ENCODE measurements at regions not wholly inside any gene's neighbourhood (a gene's known extent, or its start where the extent isn't known, plus 50 kb on each side); places are given as distances from the start of the nearest gene placed in this dataset.

GRCh38 chr10:62688971-62689700 lies 115.4 kb upstream of the ADO start:
- Histone ChIP-seq H2AFZ (ENCODE audit: control insufficient read depth, low read length) (no peak overlapping the region), H3K9me1 (ENCODE audit: control insufficient read depth, extremely low read depth, insufficient read depth, low read length) (no peaks in the 10 kb centered on the region), H3K27ac (ENCODE audit: control insufficient read depth, insufficient read depth, low read length) (no peak overlapping the region), H3K4me2 (ENCODE audit: control insufficient read depth, extremely low read depth, insufficient read depth, low read depth, low read length) (no peak overlapping the region), H3K4me1 (ENCODE audit: control insufficient read depth, extremely low read depth, insufficient read depth, low read length) (no peaks in the 10 kb centered on the region), H3K27me3 (ENCODE audit: control insufficient read depth, extremely low read depth, insufficient read depth, low read length) (no peaks in the 10 kb centered on the region), H3K9me3 (ENCODE audit: control insufficient read depth, low read depth, low read length) (no peaks in the 10 kb centered on the region), H3K4me3 (ENCODE audit: control insufficient read depth in 2 of 3, extremely low read depth in 1 of 3, insufficient read depth in 2 of 3, low read depth in 1 of 3, low read length in 3 of 3) (no peak overlapping the region), H3K36me3 (ENCODE audit: control insufficient read depth in 2 of 2, extremely low read depth in 1 of 2, insufficient read depth in 2 of 2, low read length in 2 of 2) (no peaks in the 10 kb centered on the region), H4K20me1 (ENCODE audit: control insufficient read depth, extremely low read depth, insufficient read depth, low read length) (no peaks in the 10 kb centered on the region), H3K9ac (ENCODE audit: control insufficient read depth, extremely low read depth, insufficient read depth, low read length) (no peak overlapping the region), H3K79me2 (ENCODE audit: control insufficient read depth, insufficient read depth, low read length) (no peaks in the 10 kb centered on the region)
- dilution Hi-C loops (cut with MboI; ENCODE audit: extremely low pct_ligation_motif_present, low sequenced_read_pairs), result no loop called here
- TF ChIP-seq EZH2 (IDR thresholded peaks at IDR 0.05; ENCODE audit: low read length), result no peak
- TF ChIP-seq, protein P1, sequence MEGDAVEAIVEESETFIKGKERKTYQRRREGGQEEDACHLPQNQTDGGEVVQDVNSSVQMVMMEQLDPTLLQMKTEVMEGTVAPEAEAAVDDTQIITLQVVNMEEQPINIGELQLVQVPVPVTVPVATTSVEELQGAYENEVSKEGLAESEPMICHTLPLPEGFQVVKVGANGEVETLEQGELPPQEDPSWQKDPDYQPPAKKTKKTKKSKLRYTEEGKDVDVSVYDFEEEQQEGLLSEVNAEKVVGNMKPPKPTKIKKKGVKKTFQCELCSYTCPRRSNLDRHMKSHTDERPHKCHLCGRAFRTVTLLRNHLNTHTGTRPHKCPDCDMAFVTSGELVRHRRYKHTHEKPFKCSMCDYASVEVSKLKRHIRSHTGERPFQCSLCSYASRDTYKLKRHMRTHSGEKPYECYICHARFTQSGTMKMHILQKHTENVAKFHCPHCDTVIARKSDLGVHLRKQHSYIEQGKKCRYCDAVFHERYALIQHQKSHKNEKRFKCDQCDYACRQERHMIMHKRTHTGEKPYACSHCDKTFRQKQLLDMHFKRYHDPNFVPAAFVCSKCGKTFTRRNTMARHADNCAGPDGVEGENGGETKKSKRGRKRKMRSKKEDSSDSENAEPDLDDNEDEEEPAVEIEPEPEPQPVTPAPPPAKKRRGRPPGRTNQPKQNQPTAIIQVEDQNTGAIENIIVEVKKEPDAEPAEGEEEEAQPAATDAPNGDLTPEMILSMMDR (optimal IDR thresholded peaks at IDR 0.05 in 1 of 3, IDR thresholded peaks at IDR 0.05 in 1 of 3, conservative IDR thresholded peaks at IDR 0.05 in 1 of 3; ENCODE audit: extremely low read depth in 1 of 3, insufficient read depth in 2 of 3, low read length in 3 of 3), result no peak
- DNase-seq (ENCODE audit: low read depth, low spot score), result no peak
- no peak for FAIRE-seq

- Histone ChIP-seq H3K9ac (ENCODE audit: control insufficient read depth, extremely low read depth, insufficient read depth, low read length) (no peak overlapping the region), H4K20me1 (ENCODE audit: control insufficient read depth, extremely low read depth, insufficient read depth, low read length) (no peaks in the 10 kb centered on the region), H3K9me3 (ENCODE audit: control insufficient read depth, low read depth, low read length) (no peaks in the 10 kb centered on the region), H3K4me1 (ENCODE audit: control insufficient read depth, extremely low read depth, insufficient read depth, low read length) (no peaks in the 10 kb centered on the region), H3K79me2 (ENCODE audit: control insufficient read depth, insufficient read depth, low read length) (no peaks in the 10 kb centered on the region), H3K4me2 (ENCODE audit: control insufficient read depth, extremely low read depth, insufficient read depth, low read depth, low read length) (no peak overlapping the region), H3K36me3 (ENCODE audit: control insufficient read depth in 2 of 2, extremely low read depth in 1 of 2, insufficient read depth in 2 of 2, low read length in 2 of 2) (no peaks in the 10 kb centered on the region), H3K27me3 (ENCODE audit: control insufficient read depth, extremely low read depth, insufficient read depth, low read length) (no peaks in the 10 kb centered on the region), H3K9me1 (ENCODE audit: control insufficient read depth, extremely low read depth, insufficient read depth, low read length) (no peaks in the 10 kb centered on the region), H3K27ac (ENCODE audit: control insufficient read depth, insufficient read depth, low read length) (no peak overlapping the region), H2AFZ (ENCODE audit: control insufficient read depth, low read length) (no peak overlapping the region), H3K4me3 (ENCODE audit: control insufficient read depth in 2 of 3, extremely low read depth in 1 of 3, insufficient read depth in 2 of 3, low read depth in 1 of 3, low read length in 3 of 3) (no peak overlapping the region)
- dilution Hi-C loops (cut with MboI; ENCODE audit: extremely low pct_ligation_motif_present, low sequenced_read_pairs), result no loop called here
- no peak for DNase-seq (ENCODE audit: low read depth, low spot score)
- TF ChIP-seq EZH2 (IDR thresholded peaks at IDR 0.05; ENCODE audit: low read length), result no peak
- TF ChIP-seq, protein P1 (optimal IDR thresholded peaks at IDR 0.05 in 1 of 3, IDR thresholded peaks at IDR 0.05 in 1 of 3, conservative IDR thresholded peaks at IDR 0.05 in 1 of 3; ENCODE audit: extremely low read depth in 1 of 3, insufficient read depth in 2 of 3, low read length in 3 of 3), result no peak
- no peak for FAIRE-seq
Observed at GRCh38 chr10:62689712-62690111, 114.8 kb upstream of the ADO start.
